K562 (cell line): ENCODE measurements at regions not wholly inside any gene's neighbourhood (a gene's known extent, or its start where the extent isn't known, plus 50 kb on each side); places are given as distances from the start of the nearest gene placed in this dataset.
"Not testable (repeated sequence)": the region's sequence is repeated elsewhere in the genome, so short reads cannot be mapped to it uniquely, and the experiment has no call there.

Experiments
- ARHGAP35 ChIP-seq: fragments of 450-650 bp; IDR thresholded peaks from 2 replicates; pipeline ENCODE4 v1.6.1; 2018; ENCODE audit not compliant: partially characterized antibody
- CHD4 ChIP-seq: fragments of 200-600 bp; sonication (generic); IDR thresholded peaks from 3 replicates; pipeline ENCODE4 v1.6.1; 2012; ENCODE audit warnings: low read depth, mild to moderate bottlenecking, mixed read lengths, low read length, inconsistent platforms; ENCODE audit not compliant: insufficient read depth, insufficient replicate concordance, poor library complexity, severe bottlenecking
- CREM ChIP-seq: IDR thresholded peaks from 2 replicates; pipeline ENCODE4 v1.6.1; 2014; ENCODE audit warnings: antibody characterized with exemption, low read depth
- HOMEZ ChIP-seq: fragments of 250-450 bp; sonication (Bioruptor Pico); IDR thresholded peaks from 2 replicates; pipeline ENCODE4 v1.4.0; 2020; ENCODE audit warnings: mild to moderate bottlenecking, moderate library complexity
- JUND ChIP-seq, 2 experiments: IDR thresholded peaks; 2 replicates in 1 of 2; 3 replicates in 1 of 2; pipeline ENCODE4 v1.6.1; 2011; ENCODE audit warnings: borderline replicate concordance in 2 of 2, low read depth in 2 of 2, low read length in 2 of 2, improper control_type of control experiment in 1 of 2, missing biosample characterization in 1 of 2, missing genetic modification characterization in 1 of 2, missing genetic modification reagents in 1 of 2
- MAZ ChIP-seq, 2 experiments: fragments of 450-650 bp in 1 of 2; sonication (generic) in 1 of 2; formaldehyde crosslinking; IDR thresholded peaks in 1 of 2; conservative IDR thresholded peaks in 1 of 2; 2 replicates each; pipeline versions ENCODE4 v1.4.0 to v1.5.0; 2020; ENCODE audit warnings: mild to moderate bottlenecking in 1 of 2, missing genetic modification reagents in 1 of 2
- MLX ChIP-seq, 2 experiments: fragments of 450-650 bp in 1 of 2; sonication (generic) in 1 of 2; formaldehyde crosslinking; conservative IDR thresholded peaks; 2 replicates each; pipeline versions ENCODE4 v1.4.0 to v1.8.1; 2020 to 2022; ENCODE audit warnings: mild to moderate bottlenecking in 1 of 2, missing genetic modification reagents in 1 of 2
- NR2C2 ChIP-seq, 2 experiments: fragments of 200-800 bp in 1 of 2; sonication (Bioruptor generic) in 1 of 2; sonication (generic) in 1 of 2; formaldehyde crosslinking in 1 of 2; IDR thresholded peaks; 2 replicates each; pipeline versions ENCODE4 v1.6.1 to v1.8.0; 2016 to 2022; ENCODE audit warnings: mild to moderate bottlenecking in 1 of 2, missing compliant biosample characterization in 1 of 2, missing genetic modification characterization in 1 of 2, missing genetic modification reagents in 1 of 2
- PATZ1 ChIP-seq: fragments of 250-450 bp; sonication (Bioruptor Pico); IDR thresholded peaks from 2 replicates; pipeline ENCODE4 v1.5.0; 2020; ENCODE audit warnings: mild to moderate bottlenecking, borderline replicate concordance
- POLR2A ChIP-seq: fragments of 450-650 bp; conservative IDR thresholded peaks from 2 replicates; pipeline ENCODE4 v1.6.1; 2016
- SIN3A ChIP-seq, 2 experiments: fragments of 150-350 bp in 1 of 2; IDR thresholded peaks; 2 replicates each; pipeline ENCODE4 v1.6.1; 2011 to 2016; ENCODE audit warnings: borderline replicate concordance in 2 of 2, low read depth in 2 of 2, low read length in 2 of 2, mild to moderate bottlenecking in 2 of 2, moderate library complexity in 2 of 2; ENCODE audit not compliant: control insufficient read depth in 1 of 2
- SIN3B ChIP-seq: fragments of 450-650 bp; IDR thresholded peaks from 2 replicates; pipeline ENCODE4 v1.6.1; 2017; ENCODE audit warnings: low read depth, mild to moderate bottlenecking, moderate library complexity
- ZNF3 ChIP-seq: fragments of 250-450 bp; sonication (Bioruptor Pico); IDR thresholded peaks from 2 replicates; pipeline ENCODE4 v1.5.0; 2021; ENCODE audit warnings: mild to moderate bottlenecking, moderate library complexity

GRCh38 chr9:62662733-62663507, 1473.1 kb downstream of the SPATA31A7 start:
- not testable (repeated sequence) for TF ChIP-seq SIN3B; POLR2A; MLX (CRISPR knock-in tag; conservative IDR thresholded peaks at IDR 0.05); CREM; JUND (IDR thresholded peaks at IDR 0.05; ENCODE audit: borderline replicate concordance, low read depth, low read length); JUND (tag; IDR thresholded peaks at IDR 0.05; ENCODE audit: borderline replicate concordance, low read depth, low read length); HOMEZ; ZNF3 (CRISPR knock-in tag); MAZ (CRISPR knock-in tag; conservative IDR thresholded peaks at IDR 0.05 in 1 of 2, IDR thresholded peaks at IDR 0.05 in 1 of 2); ARHGAP35; CHD4; PATZ1 (CRISPR knock-in tag); NR2C2 (CRISPR knock-in tag; IDR thresholded peaks at IDR 0.05); NR2C2 (tag; IDR thresholded peaks at IDR 0.05); SIN3A (IDR thresholded peaks at IDR 0.05; ENCODE audit: borderline replicate concordance in 2 of 2, control insufficient read depth in 1 of 2, low read depth in 2 of 2, low read length in 2 of 2)
